NCI-H146 treated with DMSO at 0.1 percent for 48 hours (cell line): ENCODE measurements at regions not wholly inside any gene's neighbourhood (a gene's known extent, or its start where the extent isn't known, plus 50 kb on each side); places are given as distances from the start of the nearest gene placed in this dataset.

Experiments
- DNase-seq: peaks from one replicate; lab custom pipeline; 2025; ENCODE audit not compliant: unreplicated experiment; lab: John Stamatoyannopoulos, UW

DNA sequence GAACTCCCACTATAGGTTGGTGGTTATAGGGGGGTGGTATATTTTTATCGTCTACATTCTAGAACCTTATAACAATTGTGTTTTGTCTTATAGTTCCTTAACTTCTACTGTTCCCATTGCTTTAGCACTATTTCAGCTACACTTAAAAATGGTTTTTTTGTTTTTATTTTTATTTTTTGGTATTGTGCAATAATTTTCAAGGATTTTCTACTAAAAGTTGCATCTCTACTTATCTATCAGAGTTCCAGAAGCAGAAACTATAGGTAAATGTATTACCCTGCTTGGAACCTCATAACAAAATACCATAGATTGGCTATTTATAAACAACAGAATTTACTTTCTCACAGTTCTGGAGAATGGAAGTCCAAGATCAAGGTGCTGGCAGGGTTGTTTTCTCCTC lies 981.6 kb upstream of the CNTNAP5 start:
- no peak for DNase-seq

DNA sequence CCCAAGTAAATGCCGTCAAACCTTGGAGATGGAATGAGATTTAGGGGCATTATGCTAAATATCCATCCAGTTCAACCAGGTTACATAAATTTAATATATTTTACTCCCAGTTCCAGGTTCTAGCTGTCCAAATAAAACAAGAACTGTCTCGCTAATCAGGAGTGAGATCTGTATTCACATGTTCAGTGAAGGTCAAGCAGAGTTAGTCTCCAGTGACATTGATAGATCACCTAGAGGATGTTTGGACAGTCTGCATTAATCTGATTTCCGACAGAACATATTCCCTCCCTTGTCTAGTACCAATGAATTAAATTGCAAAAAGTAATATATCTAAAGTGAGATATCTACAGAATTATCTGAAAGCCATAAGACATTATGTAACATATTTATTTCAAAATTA lies 979.4 kb upstream of the CNTNAP5 start:
- no peak for DNase-seq

DNA sequence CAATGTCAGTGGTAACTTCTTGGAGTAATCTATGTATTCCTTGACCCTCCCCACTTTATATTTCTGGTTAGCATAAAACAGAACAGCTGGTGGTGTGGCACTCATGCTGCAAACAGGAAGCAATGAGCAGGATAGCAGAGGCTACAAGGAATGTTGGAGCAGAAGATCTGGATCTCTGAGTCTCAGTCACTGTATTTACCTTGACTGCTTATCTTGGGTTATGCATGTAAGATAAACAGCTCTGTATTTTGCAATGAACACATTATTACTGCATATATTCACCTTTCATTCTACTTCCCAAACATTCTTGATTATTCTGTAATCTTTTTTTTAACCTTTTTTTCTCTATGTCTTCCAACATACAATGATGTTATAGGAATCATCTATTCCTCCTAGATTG lies 977.9 kb upstream of the CNTNAP5 start:
- DNase-seq, result no peak

DNA sequence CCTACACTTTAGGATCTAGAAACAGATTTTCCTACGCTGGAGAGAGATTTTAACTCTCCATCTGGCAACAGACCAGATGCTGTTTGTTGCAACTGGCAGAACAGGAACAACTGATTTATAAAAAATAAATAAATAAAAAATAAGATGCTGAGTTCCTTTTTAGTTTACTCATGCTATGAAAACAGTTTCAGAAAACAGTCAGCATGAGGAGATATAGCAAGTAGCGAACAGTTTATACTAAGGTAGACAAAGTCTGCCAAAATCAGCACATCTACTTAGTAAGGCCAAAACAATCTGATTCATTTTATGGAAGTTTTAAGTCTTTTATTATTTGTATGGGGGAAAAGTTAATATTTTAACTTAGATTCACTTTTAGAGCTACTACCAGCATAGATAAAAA lies 974.0 kb upstream of the CNTNAP5 start:
- no peak for DNase-seq

DNA sequence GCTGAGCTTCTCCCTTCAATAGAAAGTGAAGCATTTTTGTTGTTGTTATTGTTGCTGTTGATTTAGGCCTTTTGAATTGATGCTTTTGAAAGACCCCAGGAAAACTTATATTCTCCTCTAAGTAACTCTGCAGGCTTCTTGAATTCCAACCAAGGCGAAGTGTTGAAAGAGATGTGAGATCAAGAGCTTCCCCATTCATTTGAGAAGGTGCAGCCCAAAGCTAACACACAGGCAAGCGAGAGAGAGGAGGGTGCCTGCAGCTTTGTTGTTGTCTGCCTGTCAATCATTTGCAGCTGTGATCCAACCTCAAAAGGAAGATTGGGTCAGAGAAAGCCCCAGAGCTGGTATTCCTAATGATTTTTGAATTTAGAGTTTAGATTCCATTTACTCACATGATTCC lies 963.6 kb upstream of the CNTNAP5 start:
- DNase-seq, result no peak

DNA sequence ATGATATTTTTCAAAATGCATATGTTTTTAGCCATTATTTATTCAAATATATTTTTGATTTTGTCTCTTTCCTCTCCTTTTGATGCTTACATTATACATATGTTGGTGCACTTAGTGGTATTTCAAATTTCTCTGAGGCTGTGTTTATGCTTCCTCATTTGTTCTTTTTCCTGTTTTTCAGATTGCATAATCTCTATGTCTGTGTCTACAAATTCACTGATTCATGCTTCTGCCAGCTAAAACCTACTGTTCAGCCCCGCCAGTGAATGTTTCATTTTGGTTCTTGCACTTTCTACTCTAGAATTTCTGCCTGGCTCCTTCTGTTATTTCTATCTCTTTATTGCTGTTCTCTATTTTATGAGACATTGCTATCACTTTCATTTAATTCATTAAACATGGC lies 951.7 kb upstream of the CNTNAP5 start:
- DNase-seq, result no peak

DNA sequence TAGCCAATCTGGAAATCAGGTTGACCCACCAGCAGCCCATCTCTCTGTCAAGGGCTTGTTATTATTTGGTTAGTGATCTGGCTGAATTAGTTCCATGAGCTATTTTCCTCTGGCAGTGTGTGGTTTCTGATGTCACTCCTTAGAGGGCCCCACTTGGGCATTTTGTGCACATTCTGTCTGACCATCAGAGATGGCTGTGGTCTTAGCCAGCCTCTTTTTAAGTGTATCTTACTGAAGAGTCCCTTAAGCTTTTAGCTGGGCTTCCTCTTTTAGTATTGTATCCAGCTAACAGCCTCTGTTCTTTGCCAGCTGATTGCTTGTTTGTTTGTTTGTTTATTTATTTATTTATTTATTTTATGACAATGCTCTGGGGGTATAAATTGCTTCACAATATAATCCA lies 951.1 kb upstream of the CNTNAP5 start:
- no peak for DNase-seq

DNA sequence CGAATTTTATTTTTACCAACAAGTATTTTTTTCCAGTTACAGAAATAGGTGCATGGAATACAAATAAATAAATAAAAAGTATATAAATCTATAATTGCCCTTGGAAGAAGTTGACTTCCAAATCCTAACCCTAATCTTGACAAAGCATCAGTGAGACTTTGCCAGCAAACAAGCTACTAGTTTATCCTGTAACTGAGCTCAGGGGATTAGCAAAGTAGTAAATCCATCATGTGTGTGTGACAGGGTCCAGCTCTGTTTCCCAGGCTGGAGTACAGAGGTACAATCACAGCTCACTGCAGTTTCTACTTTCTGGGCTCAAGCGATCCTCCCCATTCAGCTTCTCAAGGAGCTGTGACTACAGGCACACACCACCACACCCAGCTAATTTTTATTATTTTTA lies 948.0 kb upstream of the CNTNAP5 start:
- no peak for DNase-seq

DNA sequence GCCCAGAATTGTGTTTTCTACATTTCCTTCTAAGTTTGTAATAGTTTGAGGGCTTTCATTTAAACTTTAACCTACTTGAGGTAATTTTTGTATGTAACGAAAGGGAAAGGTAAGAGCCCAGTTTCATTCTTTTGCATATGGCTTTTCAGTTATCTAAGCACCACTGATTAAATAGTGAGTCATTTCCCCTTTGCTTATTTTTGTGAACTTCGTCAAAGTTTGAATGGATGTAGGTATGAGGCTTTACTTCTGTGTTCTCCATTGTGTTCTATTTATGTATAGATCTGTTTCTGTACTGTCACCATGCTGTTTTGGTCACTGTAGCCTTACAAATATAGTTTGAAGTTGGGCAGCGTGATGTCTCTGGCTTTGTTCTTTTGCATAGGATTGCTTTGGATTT lies 944.8 kb upstream of the CNTNAP5 start:
- no peak for DNase-seq

DNA sequence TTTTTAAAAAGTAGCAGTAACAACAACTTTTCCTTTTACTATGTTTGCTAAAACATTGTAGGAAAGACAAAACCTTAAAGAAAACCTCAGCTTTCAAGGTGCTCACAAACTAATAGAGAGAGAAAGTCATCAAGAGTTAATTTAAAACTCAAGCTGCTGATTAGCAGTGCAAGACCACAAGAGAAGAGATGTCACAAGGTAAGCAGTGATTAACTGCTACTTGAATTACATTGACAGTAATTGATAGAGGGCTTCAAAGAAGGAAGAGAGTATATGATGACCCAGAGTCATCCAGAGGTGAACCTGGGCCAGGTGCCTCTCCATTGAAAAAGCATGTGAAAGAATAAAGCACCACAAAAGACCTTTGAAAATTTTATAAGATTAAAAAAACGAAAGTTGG lies 939.6 kb upstream of the CNTNAP5 start:
- DNase-seq, result no peak

DNA sequence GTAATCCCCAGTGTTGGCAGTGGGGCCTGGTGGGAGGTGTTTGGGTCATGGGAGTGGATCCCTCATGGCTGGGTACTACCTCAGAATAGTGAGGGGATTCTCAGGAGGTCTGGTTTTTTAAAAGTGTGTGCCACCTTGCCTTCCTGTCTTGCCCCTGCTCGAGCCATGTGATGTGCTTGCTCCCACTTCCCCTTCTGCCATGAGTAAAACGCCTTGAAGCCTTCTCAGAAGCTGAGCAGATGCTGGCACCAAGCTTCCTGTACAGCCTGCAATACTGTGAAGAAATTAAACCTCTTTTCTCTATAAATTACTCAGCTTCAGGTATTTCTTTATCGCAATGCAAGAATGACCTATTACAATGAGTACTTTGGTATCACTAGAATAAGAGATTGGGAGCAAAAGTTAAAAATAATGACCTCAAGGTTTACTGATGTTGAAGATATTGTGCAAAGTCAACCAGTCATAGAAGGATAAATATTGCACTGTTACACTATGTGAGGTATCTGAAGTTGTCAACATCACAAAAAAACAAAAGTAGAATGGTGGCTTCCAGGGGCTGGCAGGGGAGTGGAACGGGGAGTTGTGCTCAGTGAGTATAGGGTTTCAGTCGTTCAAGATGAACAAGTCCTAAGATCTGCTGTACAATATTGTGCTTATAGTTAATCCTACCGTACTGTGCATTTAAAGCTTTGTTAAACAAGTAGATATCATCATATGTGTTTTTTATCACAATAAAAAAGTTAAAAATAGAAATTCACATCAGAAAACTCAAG lies 938.3 kb upstream of the CNTNAP5 start:
- DNase-seq, result no peak

DNA sequence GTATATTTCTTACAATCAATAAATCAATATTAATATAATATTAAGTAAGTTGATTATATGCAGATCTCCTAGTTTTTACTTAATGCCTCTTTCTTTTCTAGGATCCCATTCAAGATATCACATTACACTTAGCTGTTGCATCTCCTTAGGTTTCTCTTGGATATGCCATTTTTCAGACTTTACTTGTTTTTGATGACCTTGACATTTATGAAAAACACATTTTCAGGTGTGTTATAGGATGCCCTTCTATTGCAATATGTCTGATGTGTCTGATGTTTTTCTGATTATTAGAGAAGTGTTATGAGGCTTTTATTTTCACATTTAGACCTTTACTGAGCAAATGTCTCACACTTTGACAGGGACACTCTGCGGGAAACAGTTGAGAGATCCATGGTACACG lies 933.6 kb upstream of the CNTNAP5 start:
- no peak for DNase-seq

DNA sequence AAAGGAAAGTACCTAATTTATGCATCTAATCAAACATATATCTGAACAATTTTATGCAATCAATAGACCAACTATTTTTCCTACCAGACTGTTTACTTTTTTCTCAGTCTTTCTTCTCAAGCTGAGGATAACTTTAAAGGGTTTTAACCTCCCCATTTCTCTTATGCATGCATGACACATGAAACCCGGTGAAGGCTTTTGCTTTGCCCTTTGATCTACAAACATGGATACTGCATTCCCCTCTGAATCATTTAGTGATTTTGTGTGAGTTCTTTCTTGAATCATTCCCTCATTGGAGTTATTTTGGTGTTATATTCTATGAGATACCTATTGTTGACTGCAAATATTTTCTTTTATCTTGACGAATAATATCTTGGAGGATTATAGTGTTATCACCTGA lies 931.9 kb upstream of the CNTNAP5 start:
- no peak for DNase-seq

DNA sequence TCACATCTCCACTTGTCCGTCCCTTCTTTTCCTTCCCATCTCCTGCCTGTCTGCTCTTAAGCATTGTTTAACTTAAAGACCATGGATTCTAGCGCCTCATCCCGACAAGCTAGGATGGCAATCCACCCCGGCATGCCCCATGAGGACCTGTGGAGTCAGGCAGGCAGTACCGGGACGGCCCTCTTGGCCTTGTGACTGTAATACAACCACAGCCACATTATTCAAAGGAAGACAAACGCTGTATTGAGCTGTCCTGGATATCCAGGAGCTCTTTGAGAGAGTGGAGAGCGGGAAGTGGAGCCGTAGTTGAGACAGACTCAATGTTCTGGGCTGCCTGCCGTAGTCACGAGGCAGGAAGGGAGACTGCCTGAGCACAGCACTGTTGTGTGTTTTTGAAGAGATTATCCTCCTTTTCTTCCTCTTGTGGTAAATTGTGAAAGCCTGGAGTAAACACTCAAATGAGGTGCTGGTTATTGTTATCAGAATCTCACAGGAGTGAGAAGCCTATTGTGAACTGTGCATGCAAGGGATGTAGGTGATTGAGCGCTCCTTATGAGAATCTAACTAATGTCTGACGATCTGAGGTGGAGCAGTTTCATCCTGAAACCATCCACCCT lies 929.8 kb upstream of the CNTNAP5 start:
- no peak for DNase-seq

DNA sequence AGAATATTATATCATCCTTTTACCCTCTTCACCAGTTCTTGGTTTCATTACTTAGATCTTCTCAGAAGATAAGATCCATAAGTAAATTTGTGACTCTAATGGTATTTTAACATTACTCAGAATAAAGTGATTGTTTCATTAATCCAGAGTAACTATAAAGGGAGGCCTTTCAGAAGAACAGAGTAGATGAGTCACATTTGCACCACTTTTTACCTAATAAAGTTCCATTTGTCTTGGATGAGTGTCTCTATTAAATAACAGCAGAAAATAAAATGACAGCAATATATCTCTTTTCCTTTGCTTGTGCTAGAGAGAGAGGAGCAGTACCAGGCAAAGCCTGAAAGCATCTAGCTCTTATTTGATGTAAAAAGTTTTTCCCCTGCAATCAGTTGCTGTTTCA lies 926.5 kb upstream of the CNTNAP5 start:
- no peak for DNase-seq

DNA sequence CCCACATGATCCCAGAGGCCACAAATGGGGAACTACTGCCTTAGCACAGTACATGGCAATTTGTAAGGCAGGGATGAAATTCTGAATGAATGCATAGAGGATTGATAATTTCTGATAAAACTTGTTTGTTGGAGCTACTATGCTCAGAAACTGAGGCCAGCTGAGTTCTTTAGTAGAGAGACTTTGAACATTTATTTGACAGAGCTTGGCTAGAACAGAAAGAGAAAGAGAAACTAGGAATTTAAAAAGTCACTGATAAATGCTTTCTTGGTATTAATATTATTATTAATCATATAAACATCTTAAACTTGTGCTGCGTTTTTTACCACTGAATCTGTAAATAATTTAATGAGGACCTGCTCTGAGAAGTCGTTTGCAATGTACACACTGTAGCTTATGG lies 923.7 kb upstream of the CNTNAP5 start:
- DNase-seq, result no peak

DNA sequence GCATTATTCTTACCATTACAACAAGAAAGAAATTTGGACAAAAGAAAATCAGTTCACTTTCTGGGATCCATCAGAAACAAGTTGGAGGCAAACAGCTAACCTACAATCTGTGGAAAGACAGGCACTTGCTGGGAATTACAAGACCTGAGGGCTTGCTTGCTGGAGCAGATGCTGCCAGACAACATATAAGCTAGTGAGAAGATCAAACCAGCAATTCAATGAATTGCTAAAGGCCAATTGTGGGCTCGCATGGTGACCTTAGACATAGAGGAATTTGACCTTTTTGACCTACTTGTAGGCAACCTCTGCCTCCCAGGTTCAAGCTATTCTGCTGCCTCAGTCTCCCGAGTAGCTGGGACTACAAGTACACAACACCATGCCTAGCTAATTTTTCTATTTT lies 921.2 kb upstream of the CNTNAP5 start:
- no peak for DNase-seq

DNA sequence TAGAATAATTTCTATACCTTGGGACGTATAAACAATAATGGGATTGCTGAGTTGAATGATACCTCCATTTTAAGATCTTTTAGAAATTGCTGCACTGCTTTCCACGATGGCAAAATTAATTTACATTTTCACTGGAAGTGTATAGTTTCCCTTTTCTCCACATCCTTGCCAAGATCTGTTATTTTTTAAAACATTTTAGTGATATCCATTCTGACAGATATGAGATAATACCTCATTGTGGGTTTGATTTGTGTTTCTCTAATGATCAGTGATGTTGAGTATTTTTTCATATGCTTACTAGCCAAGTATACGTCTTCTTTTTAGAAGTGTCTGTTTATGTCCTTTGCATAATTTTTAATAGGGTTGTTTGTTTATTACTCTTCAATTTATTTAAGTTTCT lies 908.5 kb upstream of the CNTNAP5 start:
- DNase-seq, result no peak

DNA sequence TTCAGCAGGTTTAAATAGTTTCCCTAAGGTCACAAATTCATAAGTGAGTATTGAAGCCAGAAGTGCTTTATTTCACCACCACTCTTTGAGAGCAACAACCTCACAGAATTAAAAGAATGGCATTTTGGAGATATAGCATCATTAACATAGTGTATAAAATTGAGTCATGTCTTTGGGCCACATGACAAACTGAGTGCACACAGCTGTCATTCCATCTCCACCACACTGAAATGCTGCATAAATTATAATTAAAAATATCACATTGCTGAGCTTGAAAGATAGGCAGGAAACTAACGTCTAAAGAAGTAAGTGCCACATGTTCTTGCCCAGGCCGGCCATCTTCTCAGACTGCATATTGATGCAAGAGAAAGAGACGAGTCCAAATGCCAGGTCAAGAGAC lies 897.9 kb upstream of the CNTNAP5 start:
- DNase-seq, result no peak

DNA sequence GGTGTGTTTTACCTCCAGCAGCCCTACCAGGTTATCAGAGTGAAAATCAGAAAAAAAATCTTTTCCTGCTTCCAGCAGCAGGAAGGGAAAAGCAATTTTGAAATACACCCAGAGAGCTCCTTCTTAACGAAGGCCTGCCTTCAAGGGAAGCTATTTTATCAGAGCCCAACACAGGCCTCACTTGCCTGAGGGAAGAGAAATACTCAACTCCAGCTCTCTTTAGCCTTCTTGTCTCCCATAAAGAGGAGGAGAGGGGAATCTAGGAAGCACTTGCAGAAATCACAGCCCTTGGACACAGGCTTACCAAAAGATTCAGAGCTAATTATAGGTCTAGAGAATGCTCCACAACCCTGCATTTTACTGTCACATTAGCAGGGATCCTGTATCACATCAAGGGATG lies 896.1 kb upstream of the CNTNAP5 start:
- DNase-seq, result no peak

DNA sequence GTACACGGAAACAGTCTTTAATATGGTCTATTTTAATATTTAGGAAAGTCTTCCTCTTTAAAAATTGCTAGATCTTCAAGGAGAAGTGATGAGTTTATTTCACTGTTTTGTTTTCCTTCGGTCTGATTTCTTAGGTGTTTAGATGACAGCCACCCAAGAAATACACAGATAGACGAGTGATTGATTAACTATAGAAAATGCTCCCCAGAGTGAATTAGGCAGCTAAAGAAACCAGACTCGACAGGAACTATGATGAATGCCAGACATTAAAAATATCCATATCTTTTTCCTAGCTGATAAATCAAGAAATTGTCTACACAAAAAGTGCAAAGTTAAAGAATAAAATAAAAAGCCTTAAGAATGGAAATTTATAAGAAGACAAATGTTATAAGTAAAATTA lies 888.7 kb upstream of the CNTNAP5 start:
- DNase-seq, result no peak

DNA sequence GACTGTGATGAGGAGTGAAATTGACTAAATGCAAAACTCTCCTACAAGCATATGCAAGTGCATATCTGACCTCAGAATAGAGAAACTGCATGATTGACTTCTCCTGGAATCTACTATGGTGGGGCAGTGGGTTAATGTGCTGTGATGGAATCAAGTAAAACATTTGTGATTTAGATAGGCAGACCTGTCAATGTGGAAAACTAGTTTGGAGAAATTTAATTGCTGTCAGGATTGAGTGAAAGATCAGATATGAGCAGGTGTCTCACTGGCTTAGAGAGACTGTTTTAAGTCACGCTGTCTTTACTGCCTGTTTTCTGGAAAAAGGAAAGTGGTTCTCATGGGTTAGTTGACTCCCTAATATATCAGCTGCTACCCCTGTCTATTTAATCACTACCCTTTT lies 881.0 kb upstream of the CNTNAP5 start:
- no peak for DNase-seq

DNA sequence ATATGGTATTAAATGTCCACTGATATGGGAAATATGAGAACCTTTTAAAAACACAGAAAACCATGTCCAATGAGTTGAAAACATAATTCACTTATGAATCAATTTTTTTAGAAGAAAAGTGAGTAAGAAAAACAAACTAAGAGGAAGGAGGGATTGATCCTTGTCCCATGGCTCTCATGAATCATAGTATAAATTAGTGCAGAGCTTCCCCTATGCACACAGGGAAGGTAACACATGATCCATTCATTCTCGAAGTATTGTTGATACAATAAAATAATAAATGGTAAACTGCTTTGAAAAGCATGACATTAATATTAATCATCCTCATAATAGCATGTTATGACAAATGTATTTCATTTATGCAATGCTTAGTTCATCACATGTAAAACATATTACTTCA lies 872.0 kb upstream of the CNTNAP5 start:
- DNase-seq, result no peak
